NCI-H510A treated with DMSO at 0.1 percent for 48 hours (cell line): ENCODE measurements at regions not wholly inside any gene's neighbourhood (a gene's known extent, or its start where the extent isn't known, plus 50 kb on each side); places are given as distances from the start of the nearest gene placed in this dataset.
"Not testable (repeated sequence)": the region's sequence is repeated elsewhere in the genome, so short reads cannot be mapped to it uniquely, and the experiment has no call there.

Experiments used
- DNase-seq: peaks from one replicate; lab custom pipeline; 2025; lab: John Stamatoyannopoulos, UW

GRCh38 chr4:1561286-1561990, 122.7 kb downstream of the FAM53A start:
- DNase-seq, result no peak

- DNase-seq, result no peak
These were observed 124.0 kb downstream of the FAM53A start for GRCh38 chr4:1559896-1560650.

- no peak for DNase-seq
These were observed 125.9 kb downstream of the FAM53A start for GRCh38 chr4:1558205-1558604.

GRCh38 chr4:1557221-1557597, 126.9 kb downstream of the FAM53A start:
- no peak for DNase-seq

GRCh38 chr4:1556541-1557220, 127.4 kb downstream of the FAM53A start:
- no peak for DNase-seq

- peak; percentile 24 for DNase-seq
These were observed 129.2 kb downstream of the FAM53A start for GRCh38 chr4:1554876-1555265.

- no peak for DNase-seq
These were observed 129.8 kb downstream of the FAM53A start for GRCh38 chr4:1554246-1554875.

- no peak for DNase-seq
These were observed 130.7 kb downstream of the FAM53A start for GRCh38 chr4:1553365-1553764.

- no peak for DNase-seq
These were observed 131.7 kb downstream of the FAM53A start for GRCh38 chr4:1552451-1552850.

- no peak for DNase-seq
These were observed 132.9 kb downstream of the FAM53A start for GRCh38 chr4:1551211-1551610.

- DNase-seq, result no peak
These were observed 133.7 kb downstream of the FAM53A start for GRCh38 chr4:1550122-1551070.

GRCh38 chr4:1549638-1550035, 134.5 kb downstream of the FAM53A start:
- DNase-seq, result no peak

GRCh38 chr4:1548827-1549637, 135.1 kb downstream of the FAM53A start:
- not testable (repeated sequence) for DNase-seq

- no peak for DNase-seq
These were observed 136.0 kb downstream of the FAM53A start for GRCh38 chr4:1547856-1548826.

GRCh38 chr4:1547131-1547855, 136.8 kb downstream of the FAM53A start:
- no peak for DNase-seq

- no peak for DNase-seq
These were observed 138.6 kb upstream of the NKX1-1 start for GRCh38 chr4:1544861-1545281.

- not testable (repeated sequence) for DNase-seq
These were observed 138.2 kb upstream of the NKX1-1 start for GRCh38 chr4:1544435-1544834.

GRCh38 chr4:1543976-1544375, 137.7 kb upstream of the NKX1-1 start:
- no peak for DNase-seq

- no peak for DNase-seq
These were observed 137.3 kb upstream of the NKX1-1 start for GRCh38 chr4:1543561-1543960.
